ENCODE measurements at regions not wholly inside any gene's neighbourhood (a gene's known extent, or its start where the extent isn't known, plus 50 kb on each side); places are given as distances from the start of the nearest gene placed in this dataset.

GRCh38 chr5:3833566-3833965, 237.9 kb downstream of the IRX1 start:
- TF ChIP-seq REST (IDR thresholded peaks at IDR 0.05; ENCODE audit: low read depth) (no peak), YY1 (IDR thresholded peaks at IDR 0.05; ENCODE audit: low read depth) (no peak), CEBPB (IDR thresholded peaks at IDR 0.05) (no peak), NFIC (IDR thresholded peaks at IDR 0.05) (no peak), TCF12 (IDR thresholded peaks at IDR 0.05; ENCODE audit: low read depth) (no peak), EP300 (IDR thresholded peaks at IDR 0.05; ENCODE audit: borderline replicate concordance) (no peak), USF1 (IDR thresholded peaks at IDR 0.05) (no peak), TAF1 (IDR thresholded peaks at IDR 0.05; ENCODE audit: low read depth) (no peak), CREB1 (IDR thresholded peaks at IDR 0.05; ENCODE audit: low read depth) (no peak), FOXM1 (IDR thresholded peaks at IDR 0.05; ENCODE audit: borderline replicate concordance, low read depth) (no peak), MAX (IDR thresholded peaks at IDR 0.05) (no peak), EGR1 (IDR thresholded peaks at IDR 0.05) (no peak), ZBTB7A (IDR thresholded peaks at IDR 0.05; ENCODE audit: low read depth) (no peak), TEAD4 (IDR thresholded peaks at IDR 0.05) (no peak), RAD21 (IDR thresholded peaks at IDR 0.05; ENCODE audit: low read depth) (no peak)

GRCh38 chr5:3835811-3836210, 240.2 kb downstream of the IRX1 start:
- TF ChIP-seq NFIC (IDR thresholded peaks at IDR 0.05) (no peak), CEBPB (IDR thresholded peaks at IDR 0.05) (no peak), EP300 (IDR thresholded peaks at IDR 0.05; ENCODE audit: borderline replicate concordance) (no peak), YY1 (IDR thresholded peaks at IDR 0.05; ENCODE audit: low read depth) (no peak), TEAD4 (IDR thresholded peaks at IDR 0.05) (no peak), CREB1 (IDR thresholded peaks at IDR 0.05; ENCODE audit: low read depth) (no peak), ZBTB7A (IDR thresholded peaks at IDR 0.05; ENCODE audit: low read depth) (no peak), TAF1 (IDR thresholded peaks at IDR 0.05; ENCODE audit: low read depth) (no peak), FOXM1 (IDR thresholded peaks at IDR 0.05; ENCODE audit: borderline replicate concordance, low read depth) (no peak), TCF12 (IDR thresholded peaks at IDR 0.05; ENCODE audit: low read depth) (no peak)

GRCh38 chr5:3836528-3836927, 240.9 kb downstream of the IRX1 start:
- no peak for TF ChIP-seq MAX (IDR thresholded peaks at IDR 0.05)
- TF ChIP-seq REST (IDR thresholded peaks at IDR 0.05; ENCODE audit: low read depth): no peak

GRCh38 chr5:3837506-3837905, 241.9 kb downstream of the IRX1 start:
- no peak for TF ChIP-seq TAF1 (IDR thresholded peaks at IDR 0.05; ENCODE audit: low read depth)

- TF ChIP-seq TAF1 (IDR thresholded peaks at IDR 0.05; ENCODE audit: low read depth) (no peak), EP300 (IDR thresholded peaks at IDR 0.05; ENCODE audit: borderline replicate concordance) (no peak), USF1 (IDR thresholded peaks at IDR 0.05) (no peak), ZBTB7A (IDR thresholded peaks at IDR 0.05; ENCODE audit: low read depth) (no peak), TEAD4 (IDR thresholded peaks at IDR 0.05) (no peak), FOXM1 (IDR thresholded peaks at IDR 0.05; ENCODE audit: borderline replicate concordance, low read depth) (no peak), RAD21 (IDR thresholded peaks at IDR 0.05; ENCODE audit: low read depth) (no peak), MAX (IDR thresholded peaks at IDR 0.05) (no peak), YY1 (IDR thresholded peaks at IDR 0.05; ENCODE audit: low read depth) (no peak), CREB1 (IDR thresholded peaks at IDR 0.05; ENCODE audit: low read depth) (no peak), CEBPB (IDR thresholded peaks at IDR 0.05) (no peak), REST (IDR thresholded peaks at IDR 0.05; ENCODE audit: low read depth) (no peak), NFIC (IDR thresholded peaks at IDR 0.05) (no peak), EGR1 (IDR thresholded peaks at IDR 0.05) (no peak), TCF12 (IDR thresholded peaks at IDR 0.05; ENCODE audit: low read depth) (no peak)
Measured at GRCh38 chr5:3839151-3839550, 243.5 kb downstream of the IRX1 start.

Data from Ishikawa (cell line).